NT2/D1 (cell line): ENCODE measurements at regions not wholly inside any gene's neighbourhood (a gene's known extent, or its start where the extent isn't known, plus 50 kb on each side); places are given as distances from the start of the nearest gene placed in this dataset.
"Not testable (repeated sequence)": the region's sequence is repeated elsewhere in the genome, so short reads cannot be mapped to it uniquely, and the experiment has no call there.

Source experiments
- SUZ12 ChIP-seq: IDR thresholded peaks from 2 replicates; pipeline ENCODE4 v1.6.1; 2011; ENCODE audit not compliant: insufficient read length, insufficient read depth; ENCODE audit errors: extremely low read depth
- YY1 ChIP-seq: IDR thresholded peaks from 2 replicates; pipeline ENCODE4 v1.6.1; 2011; ENCODE audit not compliant: insufficient read length, insufficient read depth
- ZNF274 ChIP-seq: IDR thresholded peaks from 2 replicates; pipeline ENCODE4 v1.6.1; 2011; ENCODE audit warnings: mild to moderate bottlenecking, low read depth, low read length

- TF ChIP-seq ZNF274, YY1, SUZ12: not testable (repeated sequence)
These were observed 1267.3 kb downstream of the FOXD4L5 start for GRCh38 chr9:64017666-64018065.
